NCI-H82 treated with DMSO at 0.1 percent for 48 hours (cell line): ENCODE measurements at regions not wholly inside any gene's neighbourhood (a gene's known extent, or its start where the extent isn't known, plus 50 kb on each side); places are given as distances from the start of the nearest gene placed in this dataset.

ENCODE experiments used
- DNase-seq: peaks from one replicate; lab custom pipeline; 2025; ENCODE audit not compliant: unreplicated experiment; lab: John Stamatoyannopoulos, UW

DNA sequence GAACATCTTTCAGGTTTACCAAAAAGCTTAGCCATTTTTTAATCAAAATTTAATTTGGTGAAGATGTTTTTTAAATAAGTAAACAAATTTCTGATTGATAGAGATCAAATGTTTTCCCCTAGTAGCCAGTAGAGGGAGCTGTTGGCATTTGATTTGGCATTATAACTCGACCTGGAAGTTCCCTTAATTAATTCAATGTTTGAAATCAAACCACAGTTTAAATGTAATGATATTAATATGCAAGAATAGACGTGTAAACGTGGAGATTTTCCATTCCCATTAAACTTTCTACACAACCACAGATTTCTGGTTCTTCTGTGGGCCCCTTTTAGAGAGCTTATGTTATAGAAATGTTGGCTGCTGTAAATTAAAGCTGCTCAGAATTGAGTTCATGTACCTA lies 148.1 kb upstream of the MPDZ start:
- peak; percentile 40 for DNase-seq

DNA sequence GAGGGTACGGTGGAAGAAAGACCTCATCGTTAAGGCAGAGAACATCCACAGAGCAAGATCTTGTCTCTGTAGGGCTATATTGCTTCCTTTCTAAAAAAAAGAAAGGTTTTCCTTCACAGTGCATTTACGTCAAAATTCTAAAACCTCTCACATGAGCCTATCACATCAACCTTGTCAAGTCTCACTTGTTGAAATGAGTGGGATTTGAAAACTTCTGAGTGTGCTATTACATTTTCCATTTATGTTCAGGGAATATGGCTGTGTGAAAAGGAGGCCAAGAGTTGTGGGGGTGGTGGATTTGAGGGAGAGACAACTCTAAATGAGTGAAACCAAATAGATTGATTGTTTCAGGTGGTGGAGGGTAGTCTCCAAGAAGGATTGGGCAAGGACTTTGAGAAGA lies 147.1 kb upstream of the MPDZ start:
- DNase-seq, result no peak

DNA sequence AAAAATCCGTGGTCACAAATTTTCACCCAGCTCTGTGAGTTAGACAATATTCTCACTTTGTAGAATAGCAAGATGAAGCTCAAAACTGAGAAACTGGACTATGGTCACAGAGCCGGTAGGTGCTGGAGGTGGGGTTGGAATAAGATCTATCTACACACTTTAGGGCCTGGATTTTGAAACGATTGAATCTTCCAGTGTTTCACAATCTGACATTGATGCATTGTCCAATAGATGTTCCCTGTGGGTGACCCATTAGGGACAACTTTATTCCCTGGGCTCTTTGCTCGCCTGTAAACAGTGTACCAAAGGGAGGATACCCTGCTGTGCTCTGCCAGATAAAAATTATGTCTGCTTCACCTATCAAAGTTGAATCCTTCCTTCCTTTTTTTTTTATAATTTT lies 145.4 kb upstream of the MPDZ start:
- no peak for DNase-seq

DNA sequence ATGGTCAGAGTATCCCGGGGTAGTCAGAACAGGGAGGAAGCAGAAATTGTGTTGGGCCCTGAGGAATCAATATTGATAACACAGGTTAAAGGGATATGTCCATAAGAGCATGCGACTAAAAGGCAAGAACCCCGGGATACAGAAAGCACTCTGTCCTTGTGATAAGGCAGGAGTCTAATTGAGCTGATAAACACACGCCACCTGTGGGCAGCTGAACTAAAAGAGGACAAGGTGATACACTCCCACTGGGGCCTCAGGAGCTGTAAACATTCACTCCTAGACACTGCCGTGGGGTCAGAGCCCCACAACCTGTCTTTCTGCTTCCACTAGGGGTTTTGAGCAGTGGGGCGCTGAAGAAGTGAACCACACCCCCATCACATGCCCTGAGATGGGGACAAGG lies 144.7 kb upstream of the MPDZ start:
- DNase-seq, result no peak

- DNase-seq, result no peak
Measured at GRCh38 chr9:13414349-13414748, 134.9 kb upstream of the MPDZ start.

DNA sequence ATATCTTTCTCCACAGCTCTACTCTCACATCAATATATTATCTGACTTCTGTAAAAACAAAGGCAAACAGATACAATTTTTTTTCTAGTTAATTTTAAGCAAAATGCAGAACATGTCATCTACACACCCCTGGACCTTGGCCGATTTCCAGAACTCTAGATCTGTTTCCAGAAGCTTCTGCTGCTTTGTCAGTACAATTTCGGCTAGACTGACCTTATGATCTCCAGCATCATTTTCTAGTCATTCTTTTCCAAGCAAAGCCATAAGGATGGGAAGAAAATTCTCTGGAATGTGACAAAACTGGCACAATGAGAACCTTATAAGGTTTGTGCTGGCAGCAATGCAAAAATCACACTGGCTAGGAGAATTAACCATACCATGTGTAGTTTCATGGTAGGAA lies 132.8 kb upstream of the MPDZ start:
- no peak for DNase-seq

GRCh38 chr9:13411791-13412190 lies 132.3 kb upstream of the MPDZ start:
- DNase-seq, result no peak

DNA sequence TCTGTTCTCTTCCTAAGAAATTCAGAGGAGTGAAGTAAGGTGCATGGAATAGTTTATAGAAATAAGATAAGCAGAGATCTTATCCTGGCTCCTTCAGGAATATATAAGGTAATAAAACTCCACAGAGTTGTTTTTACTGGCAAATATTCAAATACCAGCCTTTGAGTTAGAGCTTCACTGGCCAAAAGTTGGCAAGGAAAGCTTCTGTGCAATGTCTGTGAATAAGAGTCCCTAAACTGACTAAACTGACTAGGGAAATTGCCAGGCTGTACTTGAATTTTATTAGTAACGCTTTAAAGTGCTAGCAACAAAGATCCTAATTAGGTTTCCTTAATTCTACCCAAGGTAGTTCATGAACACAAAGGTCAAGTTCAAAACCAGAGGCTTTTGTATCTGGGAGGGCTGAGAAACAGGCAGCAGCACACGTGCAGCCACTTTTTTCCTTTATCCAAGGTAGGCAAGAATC lies 131.1 kb upstream of the MPDZ start:
- DNase-seq, result no peak

GRCh38 chr9:13397661-13398060 lies 118.2 kb upstream of the MPDZ start:
- no peak for DNase-seq

DNA sequence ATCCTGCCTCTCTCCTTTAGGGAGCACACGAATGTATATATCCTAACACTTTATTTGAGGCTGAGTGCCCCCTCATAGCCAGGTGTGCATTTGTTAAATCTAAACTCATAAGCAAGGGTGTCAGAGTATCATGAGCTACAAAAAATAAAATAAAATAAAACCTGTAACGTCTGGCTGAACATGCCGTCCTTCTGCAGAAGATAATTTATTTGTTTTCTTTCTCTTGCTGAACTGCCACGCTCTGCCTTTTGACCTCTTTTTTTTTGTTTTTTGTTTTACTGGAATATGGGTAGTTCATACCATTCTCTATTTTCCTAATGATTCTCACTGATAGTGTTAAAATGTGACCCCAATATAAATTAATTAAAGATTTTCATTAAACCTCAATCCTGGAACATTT lies 117.7 kb upstream of the MPDZ start:
- DNase-seq, result no peak

DNA sequence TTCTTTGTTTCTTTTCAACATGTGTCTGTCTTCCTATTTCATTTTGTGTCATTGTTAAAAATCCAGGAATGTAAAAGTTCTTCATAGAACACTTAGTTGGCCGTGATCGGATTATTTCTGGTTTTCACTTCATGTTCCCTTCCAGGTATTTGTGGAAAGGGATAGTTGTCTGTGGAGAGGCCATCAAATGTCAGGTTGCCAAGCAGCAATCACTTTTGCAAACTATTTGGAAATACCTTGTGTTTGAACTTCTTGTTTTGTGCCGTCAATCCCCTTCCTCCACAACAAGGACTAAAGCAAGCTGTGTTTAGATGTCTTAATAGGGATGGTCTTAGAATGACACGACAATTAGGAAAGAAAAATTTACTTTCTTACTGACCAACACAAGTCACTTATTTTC lies 116.9 kb upstream of the MPDZ start:
- no peak for DNase-seq

DNA sequence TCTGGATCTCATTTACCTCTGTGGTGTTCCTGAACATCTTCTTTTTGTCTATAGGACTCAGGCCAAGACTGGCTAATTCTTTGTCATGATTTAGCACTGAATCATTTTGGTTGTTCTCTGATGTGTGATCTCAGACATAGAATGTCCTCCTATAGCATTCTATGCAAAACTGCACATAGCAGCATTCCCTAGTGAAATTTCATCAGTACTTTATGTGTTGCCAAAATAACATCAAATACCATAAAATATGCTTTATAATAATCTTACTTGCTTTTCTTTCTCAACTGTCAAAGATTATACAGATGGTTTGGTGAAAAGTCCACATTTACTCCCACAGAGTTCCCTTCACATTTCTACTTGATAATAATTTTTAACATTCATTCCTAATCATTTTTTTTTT lies 115.7 kb upstream of the MPDZ start:
- DNase-seq, result no peak

DNA sequence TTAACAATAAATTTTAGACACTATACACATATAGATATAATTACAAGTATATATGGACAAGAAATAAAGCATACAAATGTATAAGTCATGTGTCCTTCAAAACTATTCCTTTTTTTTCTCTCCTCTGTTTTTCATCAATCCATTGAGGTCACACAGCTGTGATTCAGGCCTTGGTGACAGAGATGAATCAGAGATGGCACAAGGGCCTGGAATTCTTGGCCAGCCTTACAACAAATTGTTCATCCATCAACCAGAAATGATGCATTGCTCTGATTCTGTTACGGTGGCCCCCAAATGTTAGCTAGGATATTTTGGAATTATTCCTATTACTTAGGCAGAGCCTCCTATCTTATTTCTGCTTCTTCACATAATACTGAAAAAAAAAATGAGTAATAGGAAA lies 108.7 kb upstream of the MPDZ start:
- DNase-seq, result no peak

- DNase-seq, result no peak
Measured at GRCh38 chr9:13387734-13388067, 108.2 kb upstream of the MPDZ start.

- DNase-seq, result no peak
Measured at GRCh38 chr9:13386935-13387733, 107.6 kb upstream of the MPDZ start.

DNA sequence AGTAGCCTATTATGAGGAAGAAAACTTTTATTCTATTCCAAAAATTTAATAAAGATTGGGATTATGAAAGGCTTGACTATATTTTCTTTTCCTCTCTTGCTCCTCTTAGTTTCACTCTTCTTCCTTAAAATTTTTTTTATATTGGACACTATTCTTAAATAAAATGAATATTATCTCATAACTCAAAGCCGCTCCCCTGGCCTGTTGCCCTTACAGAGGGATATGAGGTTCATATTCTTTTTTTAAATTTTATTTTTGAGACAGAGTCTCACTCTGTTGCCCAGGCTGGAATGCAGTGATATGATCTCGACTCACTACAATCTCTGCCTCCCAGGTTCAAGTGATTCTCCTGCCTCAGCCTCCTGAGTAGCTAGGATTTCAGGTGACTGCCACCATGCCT lies 106.8 kb upstream of the MPDZ start:
- DNase-seq, result no peak

DNA sequence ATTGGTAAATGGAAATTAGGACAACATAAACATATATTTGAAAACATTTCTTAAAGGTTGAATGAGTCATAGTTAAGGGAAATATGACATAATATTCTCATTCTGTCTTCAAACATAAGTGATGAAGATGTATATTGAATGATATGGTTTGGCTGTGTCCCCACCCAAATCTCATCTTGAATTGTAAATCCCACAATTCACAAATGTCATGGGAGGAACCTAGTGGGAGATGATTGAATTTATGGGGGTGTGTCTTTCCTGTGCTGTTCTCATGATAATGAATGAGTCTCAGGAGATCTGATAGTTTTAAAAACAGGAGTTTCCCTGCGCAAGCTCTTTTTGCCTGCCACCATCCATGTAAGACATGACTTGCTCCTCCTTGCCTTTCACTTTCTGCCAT lies 104.4 kb upstream of the MPDZ start:
- no peak for DNase-seq

DNA sequence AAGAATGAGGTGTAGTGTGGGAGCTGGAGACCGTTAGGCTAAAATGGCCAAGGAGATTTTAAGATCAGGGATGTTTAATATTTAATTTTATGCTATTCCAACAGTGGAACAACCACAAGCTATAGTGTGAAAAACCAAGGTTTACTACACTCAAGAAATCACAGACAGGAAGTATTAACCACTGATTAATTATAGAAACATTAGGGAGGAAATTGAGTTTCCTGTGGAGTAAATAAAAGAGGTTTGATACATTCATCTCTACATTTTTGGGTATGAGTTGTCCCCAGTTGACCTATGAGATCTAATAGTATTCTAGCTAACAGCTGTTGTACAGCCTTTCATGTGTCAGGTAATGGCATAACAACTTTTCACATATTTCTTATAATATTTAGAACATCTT lies 103.7 kb upstream of the MPDZ start:
- DNase-seq, result no peak

- DNase-seq, result no peak
Measured at GRCh38 chr9:13382595-13382994, 103.1 kb upstream of the MPDZ start.

DNA sequence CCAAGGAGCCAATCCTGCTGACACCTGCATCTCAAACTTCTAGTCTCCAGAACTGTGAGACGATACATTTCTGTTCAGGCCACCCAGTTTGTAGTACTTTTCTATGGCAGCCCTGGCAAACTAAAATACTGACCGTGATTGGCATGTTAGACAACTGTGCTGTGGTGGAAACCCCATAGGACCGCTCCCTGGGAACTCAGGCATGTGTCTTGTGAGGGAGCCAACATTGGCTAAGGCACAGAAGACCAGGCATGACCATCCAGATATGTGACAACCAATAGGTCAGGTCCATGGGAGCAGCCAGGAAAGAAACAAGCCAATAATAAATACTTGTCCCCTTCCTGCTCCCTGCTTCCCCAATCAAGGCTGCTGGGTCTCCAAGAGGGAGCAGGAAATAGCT lies 101.4 kb upstream of the MPDZ start:
- DNase-seq, result no peak

DNA sequence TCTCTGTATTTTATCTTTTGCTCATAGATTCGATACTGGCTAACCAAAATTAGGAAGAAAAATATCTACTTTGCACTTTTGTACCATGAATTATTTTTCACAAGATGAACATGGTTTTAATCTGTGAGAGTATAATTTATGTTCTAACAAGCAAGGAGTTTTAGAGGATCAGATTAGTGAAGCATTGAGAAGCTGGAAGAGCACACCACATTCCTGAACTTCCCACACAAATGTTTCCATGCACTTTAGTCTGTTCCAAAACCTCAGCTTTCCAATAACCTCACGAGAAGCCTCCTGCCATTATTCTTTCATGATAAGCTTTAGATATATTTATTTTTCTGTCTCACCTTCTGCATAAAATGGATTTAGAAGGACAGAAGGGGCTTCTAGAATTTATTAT lies 98.7 kb upstream of the MPDZ start:
- no peak for DNase-seq

DNA sequence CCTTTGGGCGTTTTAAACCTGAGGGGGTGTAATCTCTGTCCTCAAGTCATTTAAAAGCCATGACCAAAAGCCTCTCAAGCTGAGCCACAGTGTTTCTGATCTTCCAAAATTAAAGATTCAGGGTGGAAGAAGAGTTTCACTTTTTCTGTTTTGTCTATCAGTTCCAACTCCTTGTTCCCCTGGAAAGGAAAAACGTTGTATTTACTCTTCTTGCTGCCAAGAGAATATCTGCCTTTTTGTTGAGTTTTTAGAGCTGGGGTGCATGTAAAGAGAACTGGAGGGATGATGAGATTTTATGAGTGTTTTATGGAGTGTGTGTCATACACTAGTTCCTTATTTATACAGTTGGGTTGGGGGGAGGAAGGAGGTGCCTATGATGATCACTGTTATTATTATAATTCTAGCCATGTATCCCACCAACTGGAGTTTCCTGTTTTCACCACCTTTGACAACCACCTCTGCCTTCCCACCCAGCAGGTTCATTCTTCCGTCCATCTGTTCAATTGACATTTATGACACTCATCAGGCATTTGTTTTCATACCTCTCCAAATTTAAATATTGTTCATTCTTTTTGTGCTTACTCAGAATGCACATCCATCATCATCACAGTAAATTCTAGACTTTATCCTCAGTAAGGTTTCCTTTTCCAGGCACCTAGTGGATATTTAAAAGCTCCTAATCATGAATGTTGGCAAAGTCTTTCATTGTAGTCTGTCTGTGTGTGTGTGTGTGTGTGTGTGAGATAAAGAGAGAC lies 97.9 kb upstream of the MPDZ start:
- DNase-seq, result no peak

- no peak for DNase-seq
Measured at GRCh38 chr9:13372510-13372909, 93.0 kb upstream of the MPDZ start.
